Muscle layer of colon (tissue), 2 donors: ENCODE measurements at regions not wholly inside any gene's neighbourhood (a gene's known extent, or its start where the extent isn't known, plus 50 kb on each side); places are given as distances from the start of the nearest gene placed in this dataset.
"Not testable (repeated sequence)": the region's sequence is repeated elsewhere in the genome, so short reads cannot be mapped to it uniquely, and the experiment has no call there.

Experiments
- H3K27ac ChIP-seq: one replicate; pipeline ENCODE4 v1.7.0; 2013; ENCODE audit warnings: low read depth, mild to moderate bottlenecking, low read length, moderate library complexity
- H3K27me3 ChIP-seq, 2 donors: one replicate each; pipeline ENCODE4 v1.7.0; 2013; ENCODE audit warnings: low read length in 2 of 2, mild to moderate bottlenecking in 2 of 2; ENCODE audit not compliant: insufficient read depth in 2 of 2, control insufficient read depth in 1 of 2
- H3K36me3 ChIP-seq: one replicate; pipeline ENCODE4 v1.7.0; 2013; ENCODE audit warnings: mild to moderate bottlenecking, low read length; ENCODE audit not compliant: insufficient read depth
- H3K4me1 ChIP-seq: one replicate; pipeline ENCODE4 v1.7.0; 2013; ENCODE audit warnings: mild to moderate bottlenecking, low read length; ENCODE audit not compliant: insufficient read depth
- H3K4me3 ChIP-seq, 2 donors: one replicate each; pipeline ENCODE4 v1.7.0; 2013; ENCODE audit warnings: low read length in 2 of 2, low read depth in 1 of 2, mild to moderate bottlenecking in 1 of 2, moderate library complexity in 1 of 2
- H3K9ac ChIP-seq: one replicate; pipeline ENCODE4 v1.7.0; 2013; ENCODE audit warnings: low read length
- H3K9me3 ChIP-seq: one replicate; pipeline ENCODE4 v1.7.0; 2013; ENCODE audit warnings: mild to moderate bottlenecking, low read length
- donor health status: abdominal sarcoma.
- donor health status: Adenocarcinoma of cecum.

- no peak overlapping the region for H3K9ac ChIP-seq
- H3K4me1 ChIP-seq, result no peaks in the 10 kb centered on the region
- no peaks in the 10 kb centered on the region for H3K9me3 ChIP-seq
- no peaks in the 10 kb centered on the region for H3K27me3 ChIP-seq
- H3K4me3 ChIP-seq, result no peak overlapping the region
- no peak overlapping the region for H3K27ac ChIP-seq
- no peaks in the 10 kb centered on the region for H3K36me3 ChIP-seq
Observed at GRCh38 chr13:43946281-43946680, 66.6 kb downstream of the LACC1 start.

- no peak overlapping the region for H3K27ac ChIP-seq
- no peak overlapping the region for H3K4me3 ChIP-seq
- H3K36me3 ChIP-seq, result no peaks in the 10 kb centered on the region
- no peaks in the 10 kb centered on the region for H3K4me1 ChIP-seq
- no peaks in the 10 kb centered on the region for H3K27me3 ChIP-seq
- H3K9ac ChIP-seq, result no peak overlapping the region
- no peaks in the 10 kb centered on the region for H3K9me3 ChIP-seq
Observed at GRCh38 chr13:43947897-43948458, 68.3 kb downstream of the LACC1 start.

GRCh38 chr13:43953370-43953769, 73.7 kb downstream of the LACC1 start:
- no peaks in the 10 kb centered on the region for H3K4me1 ChIP-seq
- no peak overlapping the region for H3K9ac ChIP-seq
- no peaks in the 10 kb centered on the region for H3K27me3 ChIP-seq
- H3K9me3 ChIP-seq, result no peaks in the 10 kb centered on the region
- no peak overlapping the region for H3K4me3 ChIP-seq
- H3K27ac ChIP-seq, result no peak overlapping the region
- H3K36me3 ChIP-seq, result no peaks in the 10 kb centered on the region

GRCh38 chr13:43956975-43957374, 77.3 kb downstream of the LACC1 start:
- not testable (repeated sequence) for H3K27me3 ChIP-seq, H3K9ac ChIP-seq, H3K4me1 ChIP-seq, H3K27ac ChIP-seq, H3K36me3 ChIP-seq, H3K4me3 ChIP-seq, H3K9me3 ChIP-seq

- Histone ChIP-seq H3K4me1 (no peaks in the 10 kb centered on the region), H3K4me3 (no peak overlapping the region), H3K27me3 (no peaks in the 10 kb centered on the region), H3K36me3 (no peaks in the 10 kb centered on the region), H3K9me3 (no peaks in the 10 kb centered on the region), H3K9ac (no peak overlapping the region), H3K27ac (no peak overlapping the region)
Observed at GRCh38 chr13:43959291-43959690, 79.6 kb downstream of the LACC1 start.

GRCh38 chr13:43961909-43962308, 82.2 kb downstream of the LACC1 start:
- H3K4me1 ChIP-seq, result no peaks in the 10 kb centered on the region
- no peak overlapping the region for H3K9ac ChIP-seq
- no peaks in the 10 kb centered on the region for H3K9me3 ChIP-seq

GRCh38 chr13:43963726-43964125, 84.0 kb downstream of the LACC1 start:
- H3K27ac ChIP-seq, result no peak overlapping the region
- no peak overlapping the region for H3K4me3 ChIP-seq
- no peaks in the 10 kb centered on the region for H3K4me1 ChIP-seq
- no peaks in the 10 kb centered on the region for H3K27me3 ChIP-seq
- no peaks in the 10 kb centered on the region for H3K9me3 ChIP-seq
- H3K36me3 ChIP-seq, result no peaks in the 10 kb centered on the region
- no peak overlapping the region for H3K9ac ChIP-seq

More at GRCh38 chr13:43961909-43962308, 82.2 kb downstream of the LACC1 start:
- H3K36me3 ChIP-seq, result no peaks in the 10 kb centered on the region
- H3K27ac ChIP-seq, result no peak overlapping the region
- H3K27me3 ChIP-seq, result no peaks in the 10 kb centered on the region
- H3K4me3 ChIP-seq, result no peak overlapping the region

- Histone ChIP-seq H3K27me3 (no peaks in the 10 kb centered on the region), H3K27ac (no peak overlapping the region), H3K4me1 (no peaks in the 10 kb centered on the region), H3K4me3 (no peak overlapping the region), H3K36me3 (no peaks in the 10 kb centered on the region), H3K9ac (no peak overlapping the region), H3K9me3 (no peaks in the 10 kb centered on the region)
Observed at GRCh38 chr13:43964698-43965458, 85.2 kb downstream of the LACC1 start.

- Histone ChIP-seq H3K9me3 (no peaks in the 10 kb centered on the region), H3K36me3 (no peaks in the 10 kb centered on the region), H3K4me3 (no peak overlapping the region), H3K27me3 (no peaks in the 10 kb centered on the region), H3K27ac (no peak overlapping the region), H3K4me1 (no peaks in the 10 kb centered on the region), H3K9ac (no peak overlapping the region)
Observed at GRCh38 chr13:43965459-43965845, 85.7 kb downstream of the LACC1 start.

- not testable (repeated sequence) for H3K4me3 ChIP-seq, H3K9ac ChIP-seq, H3K27ac ChIP-seq, H3K27me3 ChIP-seq, H3K4me1 ChIP-seq, H3K9me3 ChIP-seq, H3K36me3 ChIP-seq
Observed at GRCh38 chr13:43968251-43968942, 88.7 kb downstream of the LACC1 start.

GRCh38 chr13:43968943-43969690, 89.4 kb downstream of the LACC1 start:
- H3K4me1 ChIP-seq, H3K27ac ChIP-seq, H3K27me3 ChIP-seq, H3K9me3 ChIP-seq, H3K9ac ChIP-seq, H3K4me3 ChIP-seq, H3K36me3 ChIP-seq: not testable (repeated sequence)
